Mesothelial cell of epicardium (in vitro differentiated cells): ENCODE measurements at regions not wholly inside any gene's neighbourhood (a gene's known extent, or its start where the extent isn't known, plus 50 kb on each side); places are given as distances from the start of the nearest gene placed in this dataset.

Experiments used
- DNase-seq, 2 experiments: peaks; one replicate each; pipeline ENCODE4 v3.0.0; 2021; ENCODE audit warnings: low spot score in 2 of 2; ENCODE audit not compliant: unreplicated experiment in 2 of 2
- H3K27ac Mint-ChIP-seq: 2 replicates; pipeline ENCODE4 v1.8.0; 2021; ENCODE audit warnings: mixed read lengths
- H3K27me3 Mint-ChIP-seq: 2 replicates; pipeline ENCODE4 v1.8.0; 2021; ENCODE audit warnings: low read depth, mixed read lengths
- H3K36me3 Mint-ChIP-seq: 2 replicates; pipeline ENCODE4 v1.8.0; 2021; ENCODE audit warnings: mixed read lengths
- H3K4me1 Mint-ChIP-seq: 2 replicates; pipeline ENCODE4 v1.8.0; 2021; ENCODE audit warnings: mixed read lengths
- H3K4me3 Mint-ChIP-seq: 2 replicates; pipeline ENCODE4 v1.8.0; 2021; ENCODE audit warnings: mild to moderate bottlenecking, moderate library complexity, mixed read lengths
- H3K9me3 Mint-ChIP-seq: 2 replicates; pipeline ENCODE4 v1.8.0; 2021; ENCODE audit warnings: mixed read lengths
- TF ChIP-seq, protein P1 (sequence below): fragments of 200-600 bp; sonication (generic); IDR thresholded peaks from one replicate; pipeline ENCODE4 v1.5.0; 2021; ENCODE audit warnings: antibody characterized with exemption; ENCODE audit not compliant: unreplicated experiment

DNA sequence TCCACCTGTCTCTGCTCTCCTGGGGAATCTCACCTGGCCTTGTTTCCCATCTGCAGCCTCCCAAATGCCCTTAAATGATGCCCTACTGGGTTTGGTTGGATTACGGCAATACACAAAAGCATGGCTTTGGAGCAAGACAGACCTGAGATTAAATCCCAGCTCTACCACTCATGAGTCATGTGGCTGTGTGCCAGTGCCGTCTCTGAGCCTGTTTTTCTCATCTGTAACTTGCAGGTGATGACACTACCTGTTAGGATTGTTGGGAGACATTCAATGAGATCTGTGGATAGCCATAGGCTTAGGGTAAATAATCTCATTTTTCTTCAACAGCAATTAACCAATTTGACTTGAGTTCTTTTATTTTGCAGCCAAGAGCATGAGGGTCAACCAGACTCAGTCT lies 240.3 kb downstream of the MAF start:
- no peak overlapping the region for H3K27ac Mint-ChIP-seq
- H3K36me3 Mint-ChIP-seq = no peaks in the 10 kb centered on the region
- no peak overlapping the region for H3K4me3 Mint-ChIP-seq
- peaks cover 43% of the 10 kb centered on the region for H3K27me3 Mint-ChIP-seq
- no peaks in the 10 kb centered on the region for H3K4me1 Mint-ChIP-seq
- peaks cover 8% of the 10 kb centered on the region for H3K9me3 Mint-ChIP-seq
- TF ChIP-seq, protein P1, sequence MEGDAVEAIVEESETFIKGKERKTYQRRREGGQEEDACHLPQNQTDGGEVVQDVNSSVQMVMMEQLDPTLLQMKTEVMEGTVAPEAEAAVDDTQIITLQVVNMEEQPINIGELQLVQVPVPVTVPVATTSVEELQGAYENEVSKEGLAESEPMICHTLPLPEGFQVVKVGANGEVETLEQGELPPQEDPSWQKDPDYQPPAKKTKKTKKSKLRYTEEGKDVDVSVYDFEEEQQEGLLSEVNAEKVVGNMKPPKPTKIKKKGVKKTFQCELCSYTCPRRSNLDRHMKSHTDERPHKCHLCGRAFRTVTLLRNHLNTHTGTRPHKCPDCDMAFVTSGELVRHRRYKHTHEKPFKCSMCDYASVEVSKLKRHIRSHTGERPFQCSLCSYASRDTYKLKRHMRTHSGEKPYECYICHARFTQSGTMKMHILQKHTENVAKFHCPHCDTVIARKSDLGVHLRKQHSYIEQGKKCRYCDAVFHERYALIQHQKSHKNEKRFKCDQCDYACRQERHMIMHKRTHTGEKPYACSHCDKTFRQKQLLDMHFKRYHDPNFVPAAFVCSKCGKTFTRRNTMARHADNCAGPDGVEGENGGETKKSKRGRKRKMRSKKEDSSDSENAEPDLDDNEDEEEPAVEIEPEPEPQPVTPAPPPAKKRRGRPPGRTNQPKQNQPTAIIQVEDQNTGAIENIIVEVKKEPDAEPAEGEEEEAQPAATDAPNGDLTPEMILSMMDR = no peak
- DNase-seq = no peak

DNA sequence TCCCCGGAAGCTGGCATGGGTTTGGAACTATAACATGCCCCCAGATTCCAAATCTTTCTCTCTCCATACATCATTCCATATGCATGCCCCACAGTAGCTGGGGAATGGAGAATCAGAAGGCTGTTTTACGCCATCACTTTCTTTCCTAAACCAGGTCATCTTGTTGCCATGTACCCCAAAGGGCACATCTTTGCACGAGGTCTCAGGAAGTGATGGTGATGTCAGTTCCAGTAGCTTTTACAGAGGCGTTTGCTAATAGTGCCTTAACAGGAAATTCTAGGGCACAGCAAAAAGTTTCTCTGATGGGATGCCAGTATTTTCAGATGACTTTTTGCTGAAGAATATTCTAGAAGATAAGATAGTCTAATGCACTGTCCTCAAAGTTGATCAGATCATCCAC lies 241.5 kb downstream of the MAF start:
- DNase-seq = no peak
- TF ChIP-seq, protein P1 = no peak
- H3K27me3 Mint-ChIP-seq = peaks cover 47% of the 10 kb centered on the region
- no peaks in the 10 kb centered on the region for H3K36me3 Mint-ChIP-seq
- H3K4me1 Mint-ChIP-seq = no peaks in the 10 kb centered on the region
- H3K9me3 Mint-ChIP-seq = peaks cover 7% of the 10 kb centered on the region
- no peak overlapping the region for H3K27ac Mint-ChIP-seq
- no peak overlapping the region for H3K4me3 Mint-ChIP-seq

DNA sequence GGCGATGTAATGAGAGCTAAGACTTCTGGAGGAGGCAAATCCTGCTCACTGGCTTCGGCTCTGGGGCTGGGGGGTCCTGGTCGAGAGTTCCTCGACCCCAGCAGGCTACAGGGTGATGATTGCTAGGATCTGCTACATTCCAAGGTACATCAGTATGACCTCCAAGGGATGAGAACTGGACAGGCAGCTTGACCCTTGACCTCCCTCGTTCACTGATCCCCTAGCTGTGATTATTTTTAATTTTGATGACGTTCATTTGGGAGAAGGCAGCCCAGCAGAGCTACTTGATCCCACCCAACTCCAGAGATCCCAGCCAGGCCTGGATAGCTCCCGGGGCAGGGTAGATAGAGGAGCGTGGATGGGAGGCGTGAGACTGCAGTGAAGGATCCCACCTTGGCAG lies 242.3 kb downstream of the MAF start:
- TF ChIP-seq, protein P1 = no peak
- Mint-ChIP-seq H3K36me3 (no peaks in the 10 kb centered on the region), H3K27me3 (peaks cover 43% of the 10 kb centered on the region), H3K27ac (no peak overlapping the region), H3K4me1 (no peaks in the 10 kb centered on the region), H3K9me3 (peaks cover 4% of the 10 kb centered on the region), H3K4me3 (no peak overlapping the region)
- no peak for DNase-seq

DNA sequence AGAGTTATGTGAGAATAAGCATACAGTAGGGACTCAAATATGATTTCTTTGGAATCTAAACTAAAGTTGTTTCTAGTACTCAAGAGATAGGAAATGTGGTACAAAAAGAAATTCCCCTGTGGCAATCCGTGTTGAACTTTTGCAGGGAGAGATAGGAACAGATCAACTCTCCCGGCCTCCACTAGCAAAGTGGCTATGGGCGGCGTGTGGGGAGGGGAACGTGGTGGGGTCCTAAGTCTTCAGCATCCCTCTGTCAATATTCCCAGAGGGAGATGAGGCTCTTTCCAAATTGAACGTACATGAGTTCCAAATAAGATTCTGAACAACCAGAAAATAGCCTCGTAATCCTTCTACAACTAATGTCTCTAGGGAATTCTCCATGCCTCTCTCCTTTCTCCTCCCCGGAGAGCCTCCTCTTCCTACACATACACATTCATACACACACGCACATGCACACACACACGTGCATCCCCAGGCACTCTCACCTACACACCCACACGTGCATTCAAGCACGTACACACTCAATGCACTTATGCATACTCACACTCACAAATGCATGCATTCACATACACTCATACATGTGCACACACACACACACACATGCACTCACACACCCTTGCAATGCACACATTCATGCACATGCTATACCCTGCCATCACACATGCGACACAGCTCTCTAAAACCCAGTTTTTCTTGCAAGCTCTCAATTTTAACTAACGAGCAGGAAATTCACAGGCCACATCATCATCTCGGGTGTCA lies 244.8 kb downstream of the MAF start:
- H3K27ac Mint-ChIP-seq = no peak overlapping the region
- peaks cover under 1% of the 10 kb centered on the region for H3K9me3 Mint-ChIP-seq
- H3K27me3 Mint-ChIP-seq = peaks cover 31% of the 10 kb centered on the region
- no peaks in the 10 kb centered on the region for H3K4me1 Mint-ChIP-seq
- no peaks in the 10 kb centered on the region for H3K36me3 Mint-ChIP-seq
- TF ChIP-seq, protein P1 = no peak
- DNase-seq = no peak
- H3K4me3 Mint-ChIP-seq = no peak overlapping the region

DNA sequence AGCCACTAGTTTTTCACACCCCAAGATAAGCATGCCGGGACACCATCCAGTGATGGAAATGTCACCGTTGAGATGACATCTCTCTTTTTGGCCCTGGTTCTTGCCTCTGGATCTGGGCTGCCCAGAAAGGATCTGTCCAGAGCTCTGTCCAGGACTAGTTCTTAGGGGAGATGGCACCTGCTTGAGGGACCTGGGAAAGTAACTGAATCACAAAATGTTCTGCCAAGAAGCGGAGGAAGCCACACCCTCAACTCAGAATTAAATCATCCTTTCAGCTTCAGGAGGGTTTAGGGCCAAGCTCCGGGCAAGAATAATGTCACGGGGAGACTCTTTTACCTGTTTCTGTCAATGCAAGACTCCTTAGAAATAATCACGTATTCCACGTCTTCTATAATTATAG lies 248.6 kb downstream of the MAF start:
- H3K9me3 Mint-ChIP-seq = no peaks in the 10 kb centered on the region
- TF ChIP-seq, protein P1 = no peak
- H3K27ac Mint-ChIP-seq = no peak overlapping the region

More for the DNA sequence above, 248.6 kb downstream of the MAF start:
- no peak for DNase-seq
- Mint-ChIP-seq H3K4me3 (no peak overlapping the region), H3K36me3 (no peaks in the 10 kb centered on the region), H3K27me3 (peaks cover 40% of the 10 kb centered on the region), H3K4me1 (no peaks in the 10 kb centered on the region)
